DMS153 (cell line): ENCODE measurements at regions not wholly inside any gene's neighbourhood (a gene's known extent, or its start where the extent isn't known, plus 50 kb on each side); places are given as distances from the start of the nearest gene placed in this dataset.
A peak's percentile ranks its signal among the peaks of the same experiment; 100 is the strongest.

Experiments used
- DNase-seq: peaks from one replicate; lab custom pipeline; 2025; lab: John Stamatoyannopoulos, UW

GRCh38 chr1:217373761-217374701 lies 256.9 kb downstream of the GPATCH2 start:
- DNase-seq, result no peak

DNA sequence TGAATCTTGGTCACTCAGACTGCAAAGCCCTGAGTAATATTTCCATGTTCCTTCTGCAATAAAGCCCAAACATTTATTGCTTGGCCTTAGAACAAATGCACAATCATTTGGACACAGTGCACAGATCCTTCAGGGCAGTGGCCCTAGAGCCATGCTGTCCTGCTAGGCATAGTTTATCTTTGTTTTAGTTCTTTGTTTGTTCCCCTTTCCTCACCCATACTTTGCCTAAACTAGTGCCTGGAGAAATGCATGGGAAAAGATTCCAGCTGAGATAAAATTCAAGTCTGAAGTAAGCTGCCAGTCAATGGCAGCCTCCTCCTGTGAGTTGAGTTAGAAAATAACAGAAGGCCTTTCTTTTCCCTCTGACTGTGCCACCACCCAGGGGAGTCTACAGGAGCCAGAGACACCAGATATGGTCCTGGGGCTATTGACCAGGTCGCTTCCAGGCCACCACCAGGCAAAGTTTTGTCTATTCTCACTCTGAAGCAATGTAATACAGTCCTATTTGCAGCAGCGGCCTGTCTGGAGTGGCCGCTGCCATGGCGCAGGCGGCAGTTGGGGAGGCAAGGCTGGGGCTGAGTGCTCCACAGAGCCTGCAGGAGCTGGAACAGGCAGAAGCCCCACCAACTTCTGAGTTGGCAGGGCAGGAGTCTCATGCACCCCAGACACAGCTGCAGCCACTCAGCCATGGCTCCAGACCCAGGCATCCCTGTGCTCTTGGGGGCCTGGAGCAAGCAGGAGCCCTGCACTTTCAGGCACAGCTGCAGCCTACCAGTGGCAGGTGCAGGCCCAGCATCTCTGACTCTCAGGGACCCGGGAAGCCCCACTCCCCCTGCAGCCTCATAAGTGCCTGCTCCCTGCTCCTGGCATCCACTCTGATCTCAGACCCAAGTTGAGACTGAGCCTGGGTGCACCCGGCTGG lies 258.6 kb downstream of the GPATCH2 start:
- no peak for DNase-seq

DNA sequence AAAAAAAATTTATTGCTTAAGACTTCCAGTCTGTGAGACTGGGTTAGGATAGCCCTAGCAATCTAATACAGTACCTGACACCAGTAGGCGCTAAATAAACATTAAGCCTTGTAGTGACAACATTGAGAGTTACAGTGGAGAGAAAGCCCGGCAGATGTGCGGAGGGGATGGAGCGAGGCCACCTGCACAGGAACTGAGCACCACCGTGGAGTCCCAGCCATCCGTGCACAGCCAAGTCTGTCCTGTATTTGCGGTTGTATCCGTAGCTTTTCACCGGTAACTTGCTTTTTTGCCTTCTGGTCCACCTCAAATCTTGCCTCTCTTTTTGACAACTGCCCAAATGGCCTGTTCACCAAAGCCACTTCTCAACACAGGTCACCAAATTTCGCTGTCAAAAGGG lies 260.1 kb downstream of the GPATCH2 start:
- DNase-seq, result no peak

DNA sequence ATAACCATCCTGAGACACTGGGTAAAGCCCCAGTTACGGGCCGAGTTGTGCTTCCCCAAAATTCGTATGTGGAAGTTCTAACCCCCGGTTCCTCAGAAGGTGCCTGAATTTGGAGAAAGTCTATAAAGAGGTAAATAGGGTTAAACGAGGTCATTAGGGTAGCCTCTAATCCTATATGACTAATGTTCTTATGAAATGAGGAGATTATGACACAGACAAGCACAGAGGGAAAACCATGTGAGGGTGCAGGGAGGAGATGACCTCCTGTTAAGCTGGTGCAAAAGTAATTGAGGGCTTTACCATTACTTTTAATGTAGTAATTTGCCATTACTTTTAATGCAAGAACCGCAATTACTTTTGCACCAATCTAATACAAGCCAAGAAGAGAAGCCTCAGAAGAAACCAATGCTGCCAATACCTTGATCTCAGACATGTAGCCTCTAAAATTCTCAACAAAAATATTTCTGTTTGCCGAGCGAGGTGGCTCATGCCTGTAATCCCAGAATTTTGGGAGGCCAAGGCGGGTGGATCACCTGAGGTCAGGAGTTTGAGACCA lies 260.8 kb downstream of the GPATCH2 start:
- DNase-seq, result no peak

DNA sequence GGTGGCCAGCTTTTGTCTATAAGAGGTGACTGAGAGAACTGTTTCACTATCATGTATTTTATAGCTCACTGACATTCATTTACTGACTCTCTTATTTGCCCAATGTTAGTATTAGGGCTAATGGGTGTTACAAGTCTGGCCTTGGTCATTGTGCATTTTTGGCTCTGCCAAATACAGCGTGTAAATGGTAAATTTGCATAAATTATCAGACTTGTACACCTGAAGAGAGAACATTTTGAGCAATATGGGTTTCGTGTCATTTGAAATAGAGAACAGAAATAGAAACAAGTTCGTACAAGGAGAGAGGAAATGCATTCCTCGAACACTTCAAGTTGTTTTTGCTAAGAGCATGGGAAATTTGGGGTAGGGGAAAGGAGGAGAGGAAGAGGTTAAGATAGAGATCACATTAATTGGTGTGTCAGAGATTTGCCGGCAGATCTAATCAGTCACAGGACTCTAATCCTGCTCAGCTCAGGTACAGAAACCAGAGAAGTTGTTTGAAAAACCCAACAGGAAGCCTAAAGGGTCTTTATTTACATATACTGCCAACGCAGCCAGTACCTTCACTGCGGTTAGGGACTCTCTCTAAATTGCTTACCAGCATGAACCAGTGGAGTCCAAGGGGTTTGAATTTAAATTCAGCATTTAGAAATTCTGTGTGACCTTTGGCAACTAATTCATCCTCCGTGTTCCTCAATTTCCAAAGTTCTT lies 261.5 kb downstream of the GPATCH2 start:
- no peak for DNase-seq

DNA sequence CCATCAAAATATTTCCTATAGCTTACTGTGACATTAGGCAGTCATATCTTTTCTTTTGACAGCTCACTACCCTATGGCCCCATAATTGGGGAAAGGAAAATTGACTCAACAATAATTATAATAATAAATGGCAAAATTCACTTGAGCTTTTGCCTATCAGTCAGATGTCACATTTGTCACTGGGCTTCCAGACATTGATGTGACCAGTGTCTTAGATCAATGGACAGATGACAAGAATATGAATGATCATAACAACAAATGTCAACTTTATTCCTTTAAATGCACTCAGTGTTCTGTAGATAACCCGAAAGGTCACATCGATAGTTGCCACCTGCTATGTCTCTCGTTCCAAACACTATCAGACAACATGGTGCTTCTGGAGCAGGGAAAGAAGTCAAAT lies 266.7 kb downstream of the GPATCH2 start:
- no peak for DNase-seq

- DNase-seq, result no peak
These were observed 267.6 kb downstream of the GPATCH2 start for GRCh38 chr1:217363319-217363718.

DNA sequence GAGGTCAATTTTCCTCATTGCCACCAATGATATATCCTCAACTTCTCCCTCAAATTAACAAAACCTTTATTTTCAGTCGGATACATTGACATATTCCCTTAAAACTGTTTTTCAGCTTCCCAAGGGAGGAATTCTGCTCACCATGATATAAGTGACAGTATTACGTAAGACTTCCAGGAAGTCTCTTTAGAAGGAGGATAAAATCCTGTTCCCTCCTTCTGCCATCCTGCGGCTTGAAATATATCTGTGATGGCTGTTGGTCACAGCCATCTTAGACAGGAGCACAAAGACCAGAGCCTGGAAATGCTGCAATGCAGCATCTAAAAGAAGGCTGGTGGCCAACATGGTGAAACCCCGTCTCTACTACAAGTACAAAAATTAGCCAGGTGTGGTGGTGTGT lies 270.4 kb downstream of the GPATCH2 start:
- DNase-seq, result no peak

GRCh38 chr1:217354895-217355294 lies 276.0 kb downstream of the GPATCH2 start:
- no peak for DNase-seq

DNA sequence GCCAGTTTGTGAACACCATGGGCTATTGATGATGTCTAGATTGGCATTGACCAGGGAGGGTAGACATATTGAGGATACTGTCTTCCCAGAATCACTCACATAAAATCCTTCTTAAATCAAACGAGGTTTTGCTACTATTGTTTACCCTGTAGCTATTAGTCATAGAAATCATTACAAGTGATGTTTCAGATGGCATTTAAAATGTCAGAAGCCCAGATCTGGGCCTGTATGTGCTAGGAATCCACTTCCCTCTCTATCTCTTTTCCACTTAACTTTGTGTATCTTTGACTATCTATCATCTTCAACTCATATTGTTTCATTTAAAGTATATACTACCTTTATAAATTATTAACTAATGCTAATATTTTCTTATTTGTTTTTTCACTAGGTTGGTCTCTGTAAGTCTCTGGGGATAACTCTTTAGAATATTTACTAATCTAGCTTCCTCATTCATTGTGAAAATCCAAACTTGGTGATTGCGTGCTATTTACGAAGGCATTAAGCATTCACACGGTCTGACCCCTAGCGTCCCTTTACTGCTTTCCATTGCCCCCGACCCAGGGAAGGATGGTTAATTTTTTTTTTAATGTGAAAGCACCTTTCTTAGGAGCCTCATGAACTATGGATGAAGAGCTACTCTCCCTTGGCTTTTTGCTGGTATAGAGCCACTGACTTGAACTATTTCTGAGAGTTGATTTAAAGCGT lies 281.8 kb downstream of the GPATCH2 start:
- DNase-seq, result peak; percentile 43

- DNase-seq, result no peak
These were observed 286.2 kb downstream of the GPATCH2 start for GRCh38 chr1:217344712-217345111.

DNA sequence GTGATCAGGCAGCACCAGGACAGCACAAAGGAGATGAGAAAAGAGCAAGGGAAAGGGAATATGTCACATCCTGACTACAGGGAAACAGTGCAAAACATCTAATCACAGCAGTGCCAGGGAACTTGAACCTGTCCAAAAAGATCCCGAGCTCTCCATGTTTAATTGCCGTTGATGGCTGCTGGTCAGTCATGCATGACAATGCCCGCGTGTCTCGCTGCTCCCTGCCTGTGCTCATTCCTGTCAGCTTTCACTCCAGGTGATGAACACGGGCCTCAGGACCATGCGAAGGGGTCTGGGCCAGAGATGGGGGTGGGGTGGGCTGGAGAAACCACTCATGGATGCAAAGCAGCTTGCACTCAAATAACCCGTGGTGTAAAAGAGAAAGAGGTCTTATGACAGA lies 287.0 kb downstream of the GPATCH2 start:
- peak; percentile 83 for DNase-seq

DNA sequence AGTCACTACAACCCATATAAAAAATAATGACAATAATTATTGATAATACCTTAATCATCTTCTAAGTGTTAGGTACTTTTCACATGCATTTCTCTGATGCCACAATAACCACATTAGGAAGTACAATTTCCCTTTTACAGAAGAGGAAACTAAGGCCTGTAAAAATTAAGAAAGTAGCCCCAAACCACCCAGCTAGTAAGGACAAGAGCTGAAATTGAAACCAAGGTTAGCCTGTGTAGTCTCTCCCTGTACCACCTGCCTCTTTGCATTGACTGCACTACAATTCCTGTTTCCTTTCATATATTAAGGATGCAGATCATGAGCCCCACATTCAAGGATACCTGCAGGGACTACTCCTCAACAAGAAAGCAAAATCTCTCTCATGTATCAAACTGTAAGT lies 288.8 kb downstream of the GPATCH2 start:
- no peak for DNase-seq

GRCh38 chr1:217336724-217337123 lies 294.2 kb downstream of the GPATCH2 start:
- DNase-seq, result no peak

DNA sequence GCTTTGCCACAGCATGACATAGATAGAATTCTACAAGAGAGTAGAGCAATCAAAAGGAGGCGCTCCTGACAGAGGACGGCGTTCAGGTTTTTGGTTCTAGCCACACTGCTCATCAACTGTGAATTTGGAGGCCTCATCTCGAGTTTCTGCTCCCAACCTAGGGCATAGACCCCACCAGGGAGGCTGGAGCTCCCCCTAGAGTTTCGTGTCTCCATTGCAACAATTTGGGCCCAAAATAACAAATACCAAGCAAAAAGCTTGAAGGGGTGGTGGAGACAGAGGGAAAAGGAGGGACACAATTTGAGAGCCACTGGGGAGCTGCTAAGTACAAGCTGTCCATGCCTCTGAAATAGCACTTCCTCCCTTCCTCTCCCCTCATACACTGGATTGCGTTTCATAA lies 297.0 kb downstream of the GPATCH2 start:
- DNase-seq, result peak; percentile 37

- DNase-seq, result peak; percentile 55
These were observed 298.3 kb downstream of the GPATCH2 start for GRCh38 chr1:217332431-217333065.

DNA sequence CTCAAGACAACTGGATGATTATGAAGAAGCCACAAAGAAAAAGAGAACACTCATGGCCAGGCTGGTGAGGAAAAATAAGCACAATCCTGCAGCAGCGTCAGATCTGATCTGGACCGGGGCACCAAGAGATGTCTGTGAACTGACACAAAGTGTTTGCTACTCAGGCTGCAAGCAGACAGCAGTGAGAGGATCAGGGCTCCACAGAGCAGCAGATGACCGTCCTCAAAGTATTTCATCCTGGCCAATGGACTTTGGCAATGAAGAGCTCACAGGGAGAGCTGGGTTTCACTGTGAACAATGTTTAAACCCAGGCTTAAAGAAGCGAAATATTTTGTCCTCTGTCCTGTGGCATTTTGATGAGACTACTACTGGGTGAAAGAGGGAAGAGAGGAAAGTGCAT lies 299.2 kb downstream of the GPATCH2 start:
- DNase-seq, result no peak

DNA sequence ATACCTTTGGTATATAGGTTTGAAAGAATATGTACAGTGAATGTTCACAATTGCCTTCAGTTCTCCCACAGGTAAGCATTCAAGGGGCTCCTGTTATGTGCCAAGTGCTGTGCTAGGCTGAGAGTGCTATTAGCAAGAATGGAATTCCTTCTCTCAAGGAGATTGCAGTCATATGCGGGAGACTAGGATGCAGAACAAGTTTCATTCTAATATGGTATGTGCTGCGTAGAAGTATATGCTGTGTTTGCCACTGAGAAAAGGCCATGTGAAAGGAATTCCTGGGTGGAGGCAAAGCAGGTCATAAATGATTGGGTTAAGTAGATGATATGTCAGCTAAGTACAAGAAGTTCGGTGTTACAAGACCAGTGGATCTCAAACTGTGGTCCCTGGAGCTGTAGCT lies 303.0 kb downstream of the GPATCH2 start:
- no peak for DNase-seq

- DNase-seq, result no peak
These were observed 308.1 kb downstream of the GPATCH2 start for GRCh38 chr1:217322834-217323233.

- DNase-seq, result no peak
These were observed 315.5 kb downstream of the GPATCH2 start for GRCh38 chr1:217315346-217315745.

- no peak for DNase-seq
These were observed 317.8 kb downstream of the GPATCH2 start for GRCh38 chr1:217313096-217313495.
